Small intestine (tissue), 7 donors: ENCODE measurements at regions not wholly inside any gene's neighbourhood (a gene's known extent, or its start where the extent isn't known, plus 50 kb on each side); places are given as distances from the start of the nearest gene placed in this dataset.

Source experiments
- DNase-seq, 2 donors: peaks; one replicate each; pipeline versions ENCODE4 v3.0.0 to v3.0.0-alpha.2; 2013
- FAIRE-seq: peaks from 2 replicates; lab custom pipeline; 2012; peaks lifted over from hg19 to GRCh38; lab: Jason Lieb, UNC
- H3K27ac ChIP-seq, 3 donors: one replicate each; pipeline ENCODE4 v1.5.1; 2013; ENCODE audit warnings: low read length in 2 of 3, mild to moderate bottlenecking in 2 of 3, control low read depth in 1 of 3, inconsistent platforms in 1 of 3, low read depth in 1 of 3, moderate library complexity in 1 of 3
- H3K27me3 ChIP-seq, 3 donors: one replicate each; pipeline ENCODE4 v1.6.1; 2013; ENCODE audit warnings: low read length in 3 of 3, inconsistent platforms in 1 of 3; ENCODE audit not compliant: control insufficient read depth in 3 of 3, insufficient read depth in 3 of 3
- H3K36me3 ChIP-seq, 3 donors: one replicate each; pipeline ENCODE4 v1.6.1; 2013; ENCODE audit warnings: low read length in 3 of 3, inconsistent platforms in 1 of 3, low read depth in 1 of 3, mild to moderate bottlenecking in 1 of 3, moderate library complexity in 1 of 3; ENCODE audit not compliant: control insufficient read depth in 3 of 3, insufficient read depth in 2 of 3
- H3K4me1 ChIP-seq, 3 donors: one replicate each; pipeline ENCODE4 v1.6.1; 2013; ENCODE audit warnings: low read length in 2 of 3, inconsistent platforms in 1 of 3, low read depth in 1 of 3, mild to moderate bottlenecking in 1 of 3, moderate library complexity in 1 of 3; ENCODE audit not compliant: control insufficient read depth in 3 of 3, insufficient read depth in 2 of 3
- H3K4me3 ChIP-seq, 3 donors: one replicate each; pipeline ENCODE4 v1.5.1; 2013; ENCODE audit warnings: low read length in 3 of 3, control low read depth in 1 of 3, inconsistent platforms in 1 of 3, low read depth in 1 of 3, mild to moderate bottlenecking in 1 of 3, moderate library complexity in 1 of 3
- H3K9me3 ChIP-seq, 2 donors: one replicate each; pipeline ENCODE4 v1.6.1; 2013; ENCODE audit warnings: low read depth in 1 of 2, low read length in 1 of 2; ENCODE audit not compliant: control insufficient read depth in 2 of 2, insufficient read depth in 1 of 2
- WGBS, 3 donors: extraction: QIAGEN DNeasy Blood & Tissue Kit; methylation state at CpG; one replicate each; pipeline ENCODE4 v1.1.7; 2013; 5-methylcytosine and 5-hydroxymethylcytosine counted together
- donor health status: healthy with polysubstance abuse.
- donor health status: control.
- donor health status: control.
- donor health status: Bipolar disorder and iron deficiency.
- donor health status: healthy.

DNA sequence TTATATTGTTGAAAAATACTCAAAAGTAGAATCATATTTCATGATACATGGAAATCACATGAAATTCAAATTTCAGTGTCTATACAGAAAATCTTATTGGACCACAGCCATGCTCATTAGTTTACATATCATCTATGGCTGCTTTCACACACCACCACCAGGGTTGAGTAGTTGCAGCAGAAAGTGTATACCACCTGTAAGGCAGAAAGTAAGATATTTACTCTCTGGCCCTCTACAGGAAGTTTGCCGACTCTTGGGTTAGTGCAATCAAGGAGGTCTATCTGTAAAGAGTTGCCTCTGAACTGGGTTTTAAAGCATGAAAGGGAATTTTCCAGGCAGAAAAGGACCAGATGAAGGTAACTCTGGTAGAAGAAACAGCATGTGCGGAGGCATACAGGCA lies 432.3 kb downstream of the DHX35 start:
- H3K27me3 ChIP-seq, result no peaks in the 10 kb centered on the region
- DNase-seq (no peak), FAIRE-seq (no peak)
- H3K4me1 ChIP-seq, result no peaks in the 10 kb centered on the region
- H3K4me3 ChIP-seq, result no peak overlapping the region
- WGBS, 3 donors, result 86 to 91% (median 87%) methylated on average over 2 of the region's 2 CpGs
- H3K27ac ChIP-seq, result no peak overlapping the region
- no peaks in the 10 kb centered on the region for H3K36me3 ChIP-seq
- peaks cover 0 to 3% of the 10 kb centered on the region in 2 donors for H3K9me3 ChIP-seq

DNA sequence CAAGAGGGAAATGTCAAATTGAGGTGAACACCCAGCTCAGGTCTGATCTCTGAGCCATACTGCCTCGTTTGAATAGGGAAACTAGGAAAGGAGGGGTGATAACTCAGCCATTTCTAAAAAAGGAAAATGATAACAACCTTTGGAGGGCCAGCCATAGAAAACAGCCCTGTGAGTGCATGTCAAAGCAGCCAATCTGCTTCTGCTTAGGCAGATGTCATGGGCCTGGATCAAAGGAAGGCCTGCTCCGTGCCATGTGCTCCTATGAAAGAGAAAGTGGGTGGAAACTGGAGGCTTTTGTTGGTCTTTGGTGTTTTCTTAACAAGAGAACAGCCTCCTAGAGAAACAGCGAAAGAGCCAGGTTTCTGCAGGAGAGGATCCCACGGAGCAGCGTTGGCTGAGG lies 428.0 kb downstream of the DHX35 start:
- H3K27me3 ChIP-seq, result no peaks in the 10 kb centered on the region
- H3K27ac ChIP-seq, result no peak overlapping the region
- no peaks in the 10 kb centered on the region for H3K4me1 ChIP-seq
- FAIRE-seq (no peak), DNase-seq (no peak)
- 71 to 76% (median 75%) methylated on average over 5 of the region's 5 CpGs for WGBS, 3 donors
- H3K4me3 ChIP-seq, result no peak overlapping the region
- H3K36me3 ChIP-seq, result no peaks in the 10 kb centered on the region
- H3K9me3 ChIP-seq, result no peaks in the 10 kb centered on the region

DNA sequence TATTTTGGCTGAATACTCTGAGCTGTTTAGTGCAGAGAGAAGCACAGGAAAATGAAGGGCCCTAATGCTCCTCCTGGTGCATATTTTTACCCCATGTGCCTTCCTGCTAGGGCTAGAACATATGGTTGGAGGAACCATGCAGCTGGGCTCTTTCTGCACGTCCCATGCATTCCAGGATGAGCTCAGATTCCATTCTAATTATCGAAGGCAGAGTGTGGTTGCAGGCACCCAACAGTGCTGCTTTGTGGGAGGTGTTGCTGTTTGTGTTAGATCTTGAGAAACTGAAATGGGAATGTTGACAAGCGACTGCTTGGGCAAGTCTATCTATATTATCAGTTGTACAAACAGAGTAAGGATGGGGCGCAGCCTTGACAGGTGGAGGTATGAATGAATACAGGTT lies 419.5 kb downstream of the DHX35 start:
- no peaks in the 10 kb centered on the region for H3K36me3 ChIP-seq
- H3K4me3 ChIP-seq, result no peak overlapping the region
- no peak overlapping the region for H3K27ac ChIP-seq
- 60 to 76% (median 68%) methylated on average over 4 of the region's 4 CpGs for WGBS, 3 donors
- no peaks in the 10 kb centered on the region for H3K4me1 ChIP-seq
- DNase-seq (no peak), FAIRE-seq (no peak)
- no peaks in the 10 kb centered on the region for H3K9me3 ChIP-seq
- H3K27me3 ChIP-seq, result peaks cover 0 to 4% (median 0%) of the 10 kb centered on the region in 3 donors

DNA sequence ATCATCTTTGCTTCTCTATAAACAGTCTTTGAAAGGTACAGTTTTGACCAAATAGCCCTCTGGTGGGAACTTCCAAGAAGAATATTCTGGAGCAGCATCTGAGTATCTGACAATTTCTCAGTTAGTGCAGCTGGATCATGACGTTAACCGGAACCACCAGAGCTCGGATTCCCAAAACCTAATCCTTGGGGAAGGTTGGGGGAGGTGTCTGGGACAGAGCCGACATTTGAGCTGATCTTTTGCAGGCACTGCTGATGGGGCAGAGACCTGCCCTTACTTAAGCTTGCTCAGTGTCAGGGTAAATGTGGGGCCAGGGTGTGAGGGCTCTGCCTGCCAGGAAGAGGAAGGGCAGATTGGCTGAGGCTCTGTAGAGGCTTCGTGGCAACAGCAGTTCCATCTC lies 416.6 kb downstream of the DHX35 start:
- Histone ChIP-seq H3K36me3 (no peaks in the 10 kb centered on the region), H3K27ac (no peak overlapping the region), H3K4me1 (no peaks in the 10 kb centered on the region), H3K27me3 (peaks cover 0 to 4% (median 0%) of the 10 kb centered on the region in 3 donors), H3K4me3 (no peak overlapping the region), H3K9me3 (no peaks in the 10 kb centered on the region)
- DNase-seq (no peak), FAIRE-seq (no peak)
- WGBS, 3 donors, result 65 to 85% (median 69%) methylated on average over 5 of the region's 5 CpGs

DNA sequence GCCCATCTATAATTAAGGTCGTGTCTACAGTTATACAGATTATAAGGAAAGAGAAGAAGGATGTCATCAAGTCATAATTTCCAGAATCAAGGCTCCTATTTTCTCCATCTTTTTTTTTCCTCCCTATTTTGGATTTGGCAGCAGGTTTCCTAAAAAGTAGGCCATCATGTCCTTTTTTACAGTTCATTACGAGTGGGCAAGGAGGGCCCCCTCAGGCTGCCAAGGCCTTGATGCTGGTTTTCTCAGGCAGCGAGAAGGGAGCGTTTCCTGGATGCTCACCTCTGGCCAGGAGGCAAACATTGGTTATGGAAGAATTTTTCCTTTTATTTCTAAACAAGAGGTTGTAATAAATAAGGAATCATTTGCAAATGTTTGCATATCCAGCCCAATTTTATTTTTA lies 414.6 kb downstream of the DHX35 start:
- FAIRE-seq (no peak), DNase-seq (no peak)
- 76 to 83% (median 80%) methylated on average over 4 of the region's 4 CpGs for WGBS, 3 donors
- Histone ChIP-seq H3K4me1 (no peaks in the 10 kb centered on the region), H3K4me3 (no peak overlapping the region), H3K27me3 (peaks cover 0 to 4% (median 0%) of the 10 kb centered on the region in 3 donors), H3K9me3 (no peaks in the 10 kb centered on the region), H3K27ac (no peak overlapping the region), H3K36me3 (no peaks in the 10 kb centered on the region)

DNA sequence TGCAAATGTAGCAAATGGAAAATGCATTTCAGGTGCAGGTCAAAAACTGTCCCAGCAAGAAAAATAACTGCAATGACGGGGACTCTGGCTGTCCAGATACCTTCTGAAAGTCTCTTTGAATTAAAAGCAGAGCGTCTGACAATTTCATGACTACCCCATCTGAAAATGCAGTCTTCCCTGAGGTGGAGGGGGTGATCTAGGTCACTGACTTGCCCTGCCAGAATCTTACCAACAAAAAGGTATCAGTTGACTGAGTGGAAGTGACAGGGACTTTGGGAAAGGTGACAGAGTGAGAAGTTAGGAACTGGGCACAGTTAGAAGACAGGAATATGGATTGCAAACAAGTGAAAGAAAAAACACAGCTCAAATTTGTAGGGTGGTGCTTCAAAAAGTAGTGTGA lies 402.2 kb downstream of the DHX35 start:
- Histone ChIP-seq H3K4me1 (no peaks in the 10 kb centered on the region), H3K27me3 (peaks cover 0 to under 1% (median 0%) of the 10 kb centered on the region in 3 donors), H3K36me3 (no peaks in the 10 kb centered on the region), H3K27ac (no peak overlapping the region), H3K9me3 (no peaks in the 10 kb centered on the region), H3K4me3 (no peak overlapping the region)
- FAIRE-seq, result no peak
- DNase-seq, result no peak
- WGBS, 3 donors, result 71 to 87% (median 81%) methylated on average over 2 of the region's 2 CpGs

DNA sequence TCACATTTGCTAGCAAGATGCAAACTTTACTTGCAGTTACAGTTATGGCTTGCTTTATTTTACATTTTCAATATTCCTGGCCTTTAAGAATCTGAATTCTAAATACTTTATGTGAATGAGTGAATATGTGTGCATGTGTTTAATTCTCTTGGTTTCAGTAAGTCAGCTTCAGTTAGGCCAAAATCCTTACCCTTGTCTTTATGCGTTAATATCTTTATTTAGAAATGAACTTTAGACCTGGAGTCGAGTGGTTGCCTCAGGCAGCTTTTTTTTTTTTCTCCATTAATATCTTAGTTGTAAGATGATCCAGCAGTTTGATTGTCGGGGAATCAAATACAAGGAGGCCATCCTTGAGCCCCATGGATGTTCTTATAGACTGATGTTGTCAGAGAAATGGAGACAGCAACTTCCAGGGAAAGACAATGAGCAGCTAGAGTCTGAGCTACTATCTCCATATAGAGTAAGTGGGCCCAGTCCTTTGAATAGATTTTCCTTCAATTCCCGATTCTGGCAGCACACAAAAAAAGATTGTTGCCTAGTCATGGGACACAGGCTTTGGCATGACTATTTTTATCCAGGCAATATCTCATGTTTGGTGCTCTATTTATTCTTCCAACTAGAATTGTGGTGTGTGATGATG lies 398.0 kb downstream of the DHX35 start:
- H3K36me3 ChIP-seq, result no peaks in the 10 kb centered on the region
- no peak overlapping the region for H3K4me3 ChIP-seq
- DNase-seq (no peak), FAIRE-seq (no peak)
- H3K27me3 ChIP-seq, result peaks cover 0 to 2% (median 0%) of the 10 kb centered on the region in 3 donors
- 34 to 61% (median 46%) methylated on average over 4 of the region's 4 CpGs for WGBS, 3 donors
- no peak overlapping the region for H3K27ac ChIP-seq
- H3K9me3 ChIP-seq, result no peaks in the 10 kb centered on the region
- no peaks in the 10 kb centered on the region for H3K4me1 ChIP-seq

DNA sequence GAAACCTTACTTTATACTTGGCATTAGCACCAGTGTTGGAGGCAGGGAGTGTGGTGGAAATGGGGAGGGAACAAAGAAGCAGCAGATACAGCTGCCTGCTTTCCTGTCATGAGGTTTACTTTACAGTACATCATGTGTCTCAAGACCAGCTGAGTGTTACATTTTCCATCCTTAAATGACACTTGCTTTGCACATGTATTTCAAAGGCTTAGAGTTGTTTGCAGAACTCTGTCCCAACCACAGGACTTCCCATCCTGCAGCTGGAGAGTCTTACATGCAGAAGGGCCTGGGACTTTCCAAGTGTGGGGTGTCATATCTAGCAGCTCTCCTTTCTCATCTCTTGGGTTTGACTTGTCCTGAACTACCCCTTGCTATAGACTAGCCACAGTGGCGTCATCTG lies 395.9 kb downstream of the DHX35 start:
- Histone ChIP-seq H3K4me1 (no peaks in the 10 kb centered on the region), H3K36me3 (no peaks in the 10 kb centered on the region), H3K4me3 (no peak overlapping the region), H3K27ac (peak overlapping the region in 1 of 3 donors; percentile 32), H3K9me3 (no peaks in the 10 kb centered on the region), H3K27me3 (peaks cover 0 to 2% (median 0%) of the 10 kb centered on the region in 3 donors)
- no peak for FAIRE-seq
- 46 to 71% (median 69%) methylated on average over 1 of the region's 1 CpG for WGBS, 3 donors
- peak in 1 of 2 donors; percentile 29 for DNase-seq

DNA sequence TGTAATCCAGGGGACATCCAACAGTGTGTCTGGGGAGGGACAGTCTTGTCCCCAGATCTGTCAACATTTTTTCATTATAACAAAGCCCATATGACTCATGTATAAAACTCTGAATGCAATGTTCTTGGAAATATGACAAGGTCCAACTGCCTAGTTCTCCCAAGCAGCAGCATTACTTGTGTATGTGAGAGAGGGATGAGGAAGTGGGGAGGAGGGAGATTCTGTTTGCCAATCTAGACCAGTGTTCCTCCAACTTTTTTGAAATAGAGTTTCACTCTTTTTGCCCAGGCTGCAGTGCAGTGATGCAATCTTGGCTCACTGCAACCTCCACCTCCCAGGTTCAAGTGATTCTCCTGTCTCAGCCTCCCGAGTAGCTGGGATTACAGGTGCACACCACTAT lies 394.8 kb downstream of the DHX35 start:
- no peaks in the 10 kb centered on the region for H3K9me3 ChIP-seq
- peaks cover 0 to 2% (median 0%) of the 10 kb centered on the region in 3 donors for H3K27me3 ChIP-seq
- FAIRE-seq (no peak), DNase-seq (no peak)
- H3K27ac ChIP-seq, result no peak overlapping the region
- H3K36me3 ChIP-seq, result no peaks in the 10 kb centered on the region
- no peaks in the 10 kb centered on the region for H3K4me1 ChIP-seq
- H3K4me3 ChIP-seq, result no peak overlapping the region
- WGBS, 3 donors, result 85 to 96% (median 89%) methylated on average over 1 of the region's 1 CpG
